Testis (tissue), 2 donors: ENCODE measurements at regions not wholly inside any gene's neighbourhood (a gene's known extent, or its start where the extent isn't known, plus 50 kb on each side); places are given as distances from the start of the nearest gene placed in this dataset.

ENCODE experiments used
- DNase-seq: peaks from one replicate; pipeline ENCODE4 v3.0.0-alpha.2; 2019
- H3K27ac ChIP-seq, 2 donors: fragments of 200-600 bp; sonication (generic); one replicate each; pipeline ENCODE4 v1.5.1; 2019
- H3K27me3 ChIP-seq: fragments of 200-600 bp; sonication (generic); one replicate; pipeline ENCODE4 v1.5.1; 2019
- H3K36me3 ChIP-seq: fragments of 200-600 bp; sonication (generic); one replicate; pipeline ENCODE4 v1.5.1; 2017; ENCODE audit warnings: low read depth; ENCODE audit errors: missing control alignments
- H3K4me1 ChIP-seq: fragments of 200-600 bp; sonication (generic); one replicate; pipeline ENCODE4 v1.5.1; 2019
- H3K4me3 ChIP-seq, 2 donors: fragments of 200-600 bp; sonication (generic); one replicate each; pipeline ENCODE4 v1.5.1; 2017 to 2019
- H3K9me3 ChIP-seq: fragments of 200-600 bp; sonication (generic); one replicate; pipeline ENCODE4 v1.5.1; 2017
- POLR2A ChIP-seq: fragments of 450-650 bp; IDR thresholded peaks from one replicate; pipeline ENCODE4 v1.6.1; 2017; ENCODE audit warnings: antibody characterized with exemption, mild to moderate bottlenecking, moderate library complexity
- WGBS, 2 donors: methylation state at CpG; one replicate each; pipeline ENCODE4 v1.1.5; 2018; 5-methylcytosine and 5-hydroxymethylcytosine counted together
- intact Hi-C: fragments of 100-400 bp; cut with DNase I; formaldehyde crosslinking; loops from one replicate; pipeline ENCODE4 v1.15.1; 2023; ENCODE audit warnings: low total_unique reads
- TF ChIP-seq, protein P1 (sequence below), 3 experiments: fragments of 450-650 bp in 2 of 3; fragments of 200-600 bp in 1 of 3; sonication (generic) in 1 of 3; IDR thresholded peaks; one replicate each; pipeline ENCODE4 v1.5.1; 2016 to 2019; ENCODE audit warnings: antibody characterized with exemption in 3 of 3, mild to moderate bottlenecking in 2 of 3, moderate library complexity in 1 of 3

- TF ChIP-seq, protein P1, sequence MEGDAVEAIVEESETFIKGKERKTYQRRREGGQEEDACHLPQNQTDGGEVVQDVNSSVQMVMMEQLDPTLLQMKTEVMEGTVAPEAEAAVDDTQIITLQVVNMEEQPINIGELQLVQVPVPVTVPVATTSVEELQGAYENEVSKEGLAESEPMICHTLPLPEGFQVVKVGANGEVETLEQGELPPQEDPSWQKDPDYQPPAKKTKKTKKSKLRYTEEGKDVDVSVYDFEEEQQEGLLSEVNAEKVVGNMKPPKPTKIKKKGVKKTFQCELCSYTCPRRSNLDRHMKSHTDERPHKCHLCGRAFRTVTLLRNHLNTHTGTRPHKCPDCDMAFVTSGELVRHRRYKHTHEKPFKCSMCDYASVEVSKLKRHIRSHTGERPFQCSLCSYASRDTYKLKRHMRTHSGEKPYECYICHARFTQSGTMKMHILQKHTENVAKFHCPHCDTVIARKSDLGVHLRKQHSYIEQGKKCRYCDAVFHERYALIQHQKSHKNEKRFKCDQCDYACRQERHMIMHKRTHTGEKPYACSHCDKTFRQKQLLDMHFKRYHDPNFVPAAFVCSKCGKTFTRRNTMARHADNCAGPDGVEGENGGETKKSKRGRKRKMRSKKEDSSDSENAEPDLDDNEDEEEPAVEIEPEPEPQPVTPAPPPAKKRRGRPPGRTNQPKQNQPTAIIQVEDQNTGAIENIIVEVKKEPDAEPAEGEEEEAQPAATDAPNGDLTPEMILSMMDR (IDR thresholded peaks at IDR 0.05) = no peak
- TF ChIP-seq POLR2A = no peak
- H3K27ac ChIP-seq = no peak overlapping the region
- no peaks in the 10 kb centered on the region for H3K9me3 ChIP-seq
- intact Hi-C loops = no loop called here
- DNase-seq = no peak
- 94 to 99% methylated on average over 6 of the region's 6 CpGs for WGBS, 2 donors
- no peak overlapping the region for H3K4me3 ChIP-seq
- H3K27me3 ChIP-seq = no peaks in the 10 kb centered on the region
- H3K4me1 ChIP-seq = no peaks in the 10 kb centered on the region
- H3K36me3 ChIP-seq = no peaks in the 10 kb centered on the region
These were observed 66.4 kb upstream of the POU5F2 start for GRCh38 chr5:93807846-93808245.

GRCh38 chr5:93805616-93806379, 64.4 kb upstream of the POU5F2 start:
- intact Hi-C loops = no loop called here
- H3K27me3 ChIP-seq = no peaks in the 10 kb centered on the region
- DNase-seq = no peak
- WGBS, 2 donors = 92 to 95% methylated on average over 5 of the region's 5 CpGs
- TF ChIP-seq, protein P1 (IDR thresholded peaks at IDR 0.05) = no peak
- TF ChIP-seq POLR2A = no peak
- H3K4me1 ChIP-seq = no peaks in the 10 kb centered on the region
- H3K9me3 ChIP-seq = no peaks in the 10 kb centered on the region
- no peak overlapping the region for H3K27ac ChIP-seq
- H3K4me3 ChIP-seq = no peak overlapping the region
- no peaks in the 10 kb centered on the region for H3K36me3 ChIP-seq

DNA sequence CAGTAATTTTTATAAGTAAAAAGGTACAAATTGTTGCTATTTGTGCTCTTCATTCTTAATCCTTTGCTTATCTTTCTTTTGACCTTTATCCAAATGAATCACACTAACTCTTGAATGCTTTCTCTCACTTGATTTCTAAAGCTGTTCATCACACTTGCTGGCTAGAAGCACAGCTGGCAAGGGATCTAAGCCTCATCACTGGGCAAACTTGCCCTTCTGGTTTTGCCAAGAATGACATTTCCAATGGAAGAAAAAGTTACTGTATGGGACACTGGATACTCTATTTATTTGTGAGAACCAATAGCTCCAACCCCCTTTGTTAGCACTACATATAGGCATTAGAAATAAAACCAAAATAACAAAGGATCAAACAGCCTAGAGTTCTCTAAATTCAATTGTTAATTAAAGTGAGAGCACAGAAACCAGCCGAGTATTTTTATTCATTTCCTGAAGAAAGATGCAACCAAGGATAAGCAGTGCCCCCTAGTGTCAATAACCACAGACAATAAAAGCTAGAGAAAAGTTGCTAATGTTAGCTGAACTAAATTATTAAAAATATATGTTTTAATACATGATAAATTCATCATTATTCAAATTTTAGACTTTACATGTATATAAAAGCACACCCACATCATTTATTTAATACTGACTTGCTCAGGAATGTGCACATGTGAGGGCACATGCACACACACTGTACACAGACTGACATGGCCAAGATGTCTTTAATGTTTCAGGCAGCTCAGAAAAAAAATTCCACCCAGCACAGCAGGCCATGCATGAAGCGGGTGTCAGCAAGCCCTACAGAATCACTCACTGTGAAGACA, 59.8 kb upstream of the POU5F2 start:
- Histone ChIP-seq H3K36me3 (no peaks in the 10 kb centered on the region), H3K4me1 (no peaks in the 10 kb centered on the region), H3K27ac (no peak overlapping the region), H3K4me3 (no peak overlapping the region), H3K27me3 (no peaks in the 10 kb centered on the region), H3K9me3 (no peaks in the 10 kb centered on the region)
- DNase-seq = peak; percentile 22
- intact Hi-C loops = no loop called here
- WGBS, 2 donors = 43 to 46% methylated on average over 2 of the region's 2 CpGs
- TF ChIP-seq, protein P1 (IDR thresholded peaks at IDR 0.05) = peak in 2 of 3 experiments; percentile 39 to 69
- no peak for TF ChIP-seq POLR2A

DNA sequence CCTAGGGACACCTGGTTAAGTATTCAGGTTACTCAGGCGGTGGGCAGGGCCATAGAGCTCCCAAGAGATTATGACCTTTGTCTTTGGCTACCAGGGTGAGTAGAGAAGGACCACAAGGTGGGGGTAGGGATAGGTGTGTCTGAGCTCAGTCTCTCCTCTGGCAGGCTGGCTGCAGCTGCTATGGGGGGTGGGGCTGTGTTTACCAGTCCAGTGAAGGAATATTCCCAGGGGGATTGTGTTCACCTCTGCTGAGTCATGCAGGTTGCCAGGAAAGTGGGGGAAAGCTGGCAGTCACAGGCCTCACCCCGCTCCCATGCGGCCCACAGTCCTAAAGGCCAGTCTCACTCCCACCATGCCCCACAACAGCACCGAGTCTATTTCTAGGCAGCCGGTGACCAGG, 53.6 kb upstream of the POU5F2 start:
- intact Hi-C loops = no loop called here
- no peak overlapping the region for H3K4me3 ChIP-seq
- no peak for DNase-seq
- TF ChIP-seq, protein P1 (IDR thresholded peaks at IDR 0.05) = no peak
- TF ChIP-seq POLR2A = no peak
- no peaks in the 10 kb centered on the region for H3K9me3 ChIP-seq
- 96 to 100% methylated on average over 3 to 5 of the region's 5 CpGs for WGBS, 2 donors
- no peaks in the 10 kb centered on the region for H3K4me1 ChIP-seq
- no peaks in the 10 kb centered on the region for H3K27me3 ChIP-seq
- H3K36me3 ChIP-seq = no peaks in the 10 kb centered on the region
- no peak overlapping the region for H3K27ac ChIP-seq
